ENCODE measurements at regions not wholly inside any gene's neighbourhood (a gene's known extent, or its start where the extent isn't known, plus 50 kb on each side); places are given as distances from the start of the nearest gene placed in this dataset.

DNA sequence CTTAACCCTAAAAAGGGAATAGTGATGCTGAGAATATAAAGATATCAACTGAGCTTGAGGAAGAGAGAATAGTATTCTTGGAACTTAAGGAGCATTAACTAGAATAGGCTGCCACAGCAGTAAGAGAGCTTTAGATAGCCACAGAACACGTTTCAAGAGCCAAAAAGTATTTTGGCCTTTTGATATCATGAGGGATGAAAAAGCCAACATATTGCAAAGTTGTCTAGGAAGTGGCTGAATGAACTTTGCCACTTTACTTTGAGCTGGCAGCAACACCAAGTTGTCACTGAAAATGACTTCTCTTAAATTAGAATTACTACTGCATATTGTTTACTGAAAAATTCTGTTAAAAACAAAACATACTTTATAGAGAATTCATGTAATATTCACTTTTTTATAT, 1476.2 kb downstream of the MRPL39 start:
- no peak for DNase-seq (ENCODE audit: low read depth in 2 of 2)

DNA sequence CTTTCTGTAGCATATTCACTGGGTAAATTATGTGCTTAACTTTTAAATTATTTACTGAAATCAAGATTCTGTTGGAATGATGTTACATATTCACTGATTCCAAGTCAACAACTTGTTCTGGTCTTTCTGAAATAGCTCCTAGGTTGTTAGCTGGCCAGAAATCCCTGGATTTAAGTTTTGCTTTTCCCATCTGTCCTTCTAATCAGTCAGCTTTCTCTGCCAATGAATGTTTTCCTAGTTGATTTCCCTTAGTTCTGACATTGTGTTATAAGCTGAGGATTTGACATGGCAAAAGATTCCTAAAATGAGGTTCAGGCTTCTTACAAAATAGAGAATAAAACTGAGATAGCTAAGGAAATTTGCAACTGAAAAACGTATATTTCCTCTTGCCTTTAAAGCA, 1479.6 kb downstream of the MRPL39 start:
- DNase-seq (ENCODE audit: low read depth in 2 of 2) = no peak

DNA sequence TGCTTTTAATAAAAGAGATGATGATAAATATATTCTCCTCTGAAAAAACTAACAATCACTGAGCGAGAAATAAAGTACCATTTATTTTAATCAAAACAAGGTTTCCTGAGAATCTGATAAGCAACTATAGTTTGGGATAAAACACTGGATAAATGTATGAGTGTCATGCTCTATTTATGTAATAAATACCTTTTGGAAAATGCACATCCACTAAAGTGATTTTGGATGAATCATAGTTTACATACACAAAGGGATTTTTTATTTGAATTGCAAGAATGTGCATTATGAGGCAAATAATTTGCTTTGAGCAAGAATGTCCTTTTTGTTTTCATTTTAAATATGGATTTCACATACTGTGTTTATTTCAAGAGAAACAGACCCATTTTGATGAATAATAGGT, 1483.5 kb downstream of the MRPL39 start:
- no peak for DNase-seq (ENCODE audit: low read depth in 2 of 2)

DNA sequence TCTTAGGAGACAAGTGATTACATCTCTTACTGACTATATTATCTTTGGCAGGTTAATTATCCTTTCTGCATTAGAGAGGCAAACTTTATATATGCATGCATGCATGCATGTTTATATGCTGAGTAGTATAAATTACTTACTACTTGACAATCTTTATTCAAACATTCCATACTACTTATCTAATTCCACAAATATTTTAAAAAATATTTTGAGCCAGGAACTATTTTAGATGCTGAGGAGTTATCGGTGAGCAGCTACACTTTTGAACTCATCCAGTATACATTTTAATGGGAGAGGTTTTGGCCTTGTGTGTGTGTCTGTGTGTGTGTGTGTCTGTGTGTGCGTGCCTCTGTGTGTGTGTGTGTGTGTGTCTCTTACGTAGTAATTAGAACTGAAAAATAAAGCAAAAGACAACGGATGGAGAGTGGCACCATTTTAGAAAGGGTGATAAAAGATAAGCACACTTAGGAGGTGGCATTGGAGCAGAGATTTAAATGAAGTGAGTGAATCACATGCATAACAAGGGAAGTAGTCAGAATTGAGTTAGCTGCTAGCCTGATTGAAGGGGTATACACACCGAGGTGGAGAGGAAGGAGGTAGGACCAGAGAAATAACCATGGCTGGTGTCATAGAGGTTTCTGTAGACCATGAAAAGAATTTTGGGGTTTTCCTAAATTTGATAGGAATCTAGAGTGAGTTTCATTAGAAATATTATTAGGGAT, 1488.4 kb downstream of the MRPL39 start:
- DNase-seq (ENCODE audit: low read depth in 2 of 2) = no peak

DNA sequence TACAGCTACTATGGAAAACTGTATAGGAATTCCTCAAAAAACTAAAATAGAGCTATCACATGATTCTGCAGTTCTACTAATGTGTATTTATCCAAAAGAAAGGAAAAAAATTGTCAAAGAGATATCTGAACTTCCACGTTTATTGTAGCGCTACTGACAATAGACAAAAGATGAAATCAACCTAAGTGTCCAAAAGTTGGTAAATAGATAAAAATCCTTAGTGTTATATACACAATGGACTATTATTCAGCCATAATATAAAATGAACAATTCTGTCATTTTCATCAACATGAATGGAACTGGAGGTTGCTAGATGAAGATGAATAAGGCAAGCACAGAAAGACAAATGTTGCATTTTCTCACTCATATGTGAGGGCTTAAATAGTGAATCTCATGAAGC, 1492.1 kb downstream of the MRPL39 start:
- no peak for DNase-seq (ENCODE audit: low read depth in 2 of 2)

DNA sequence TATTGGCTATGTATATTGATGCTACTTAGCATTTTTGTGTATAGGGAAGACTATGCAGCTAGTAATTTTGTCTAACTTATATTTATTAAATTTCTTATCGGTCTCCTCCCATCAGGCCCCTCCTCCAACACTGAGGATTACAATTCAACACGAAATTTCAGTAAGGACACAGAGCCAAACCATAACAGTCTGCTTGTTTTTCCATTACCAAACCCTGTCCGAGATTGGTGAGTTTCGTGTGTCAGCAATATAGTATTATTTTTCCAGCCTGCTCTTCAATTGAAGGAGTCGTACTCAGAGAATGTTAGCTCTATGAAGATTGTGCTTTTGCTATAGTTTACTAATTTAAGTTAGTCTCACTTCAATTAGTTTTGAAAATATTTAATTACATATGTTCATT, 1495.3 kb downstream of the MRPL39 start:
- no peak for DNase-seq (ENCODE audit: low read depth in 2 of 2)

DNA sequence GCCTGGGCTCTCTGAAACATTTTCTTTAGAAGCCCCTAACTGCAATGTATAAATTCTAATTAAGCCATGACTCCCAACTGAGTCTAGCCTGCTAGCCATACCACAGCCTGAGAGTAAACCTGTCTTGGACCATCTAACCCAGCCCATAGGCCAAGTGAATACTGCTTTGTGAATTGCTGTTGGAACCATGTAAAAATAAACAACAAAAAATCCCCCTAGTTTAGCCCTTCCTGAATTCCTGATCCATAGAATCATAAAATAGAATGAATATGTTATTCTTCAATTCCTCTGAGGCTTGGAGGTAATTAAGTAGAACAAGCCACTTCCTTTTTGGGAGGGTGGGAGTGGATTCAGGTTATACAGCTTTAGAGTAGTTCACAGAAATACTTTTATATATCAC, 1496.4 kb downstream of the MRPL39 start:
- DNase-seq (ENCODE audit: low read depth in 2 of 2) = no peak

DNA sequence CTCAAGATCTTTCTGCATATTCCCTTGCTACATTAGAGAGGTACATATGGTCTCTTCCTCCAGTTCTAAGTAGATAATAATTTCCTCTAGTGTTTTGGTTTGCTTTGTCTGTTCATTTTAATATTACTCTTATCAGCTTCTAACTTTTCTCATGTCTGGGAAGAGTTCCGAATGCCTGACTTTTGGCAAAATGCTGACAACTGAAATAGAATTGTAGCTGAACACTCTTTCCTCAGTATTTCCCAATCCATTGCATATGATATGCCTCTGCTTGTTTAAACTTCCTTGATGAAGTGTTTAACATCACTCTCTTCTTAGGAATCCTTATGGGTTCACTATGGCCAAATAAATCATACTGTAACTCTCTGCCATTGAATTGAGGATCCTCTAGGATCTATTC, 1510.1 kb downstream of the MRPL39 start:
- DNase-seq (ENCODE audit: low read depth in 2 of 2) = no peak

DNA sequence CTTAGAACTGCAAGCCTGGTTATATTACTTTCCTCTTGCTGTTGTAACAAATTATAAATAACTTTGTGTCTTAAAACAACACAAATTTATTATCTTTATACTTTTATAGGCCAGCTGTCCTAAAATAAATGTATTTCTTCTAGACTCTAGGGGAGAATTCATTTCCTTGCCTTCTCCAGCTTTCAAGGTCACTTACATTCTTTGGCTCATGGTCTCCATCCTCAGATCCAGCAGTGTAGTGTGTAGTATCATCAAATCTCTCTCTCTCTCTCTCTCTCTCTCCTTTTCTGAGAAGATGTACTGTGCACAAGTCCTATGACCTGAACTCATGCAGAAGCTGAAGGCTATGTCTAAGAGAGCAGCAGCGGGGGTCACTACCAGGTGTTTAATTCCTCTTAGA, 1510.6 kb downstream of the MRPL39 start:
- DNase-seq (ENCODE audit: low read depth in 2 of 2) = no peak

DNA sequence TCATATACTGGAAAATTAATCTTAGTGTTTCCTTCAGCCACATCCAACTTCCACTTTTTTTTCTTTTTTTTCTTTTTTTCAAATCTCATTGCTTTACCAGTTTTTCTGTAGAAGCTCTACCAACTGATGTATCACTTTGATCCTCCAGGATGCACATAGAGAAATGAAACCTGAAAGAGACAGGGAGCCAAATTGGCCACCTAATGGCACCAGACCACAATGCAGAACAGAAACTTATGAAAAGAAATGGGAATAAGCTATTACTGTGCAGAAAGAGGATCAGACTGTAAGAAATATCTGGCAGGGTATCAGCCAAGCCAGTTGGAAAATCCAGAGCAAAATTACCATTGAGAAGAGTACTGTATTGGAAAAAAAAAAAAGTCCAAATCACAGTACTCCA, 1514.2 kb downstream of the MRPL39 start:
- no peak for DNase-seq (ENCODE audit: low read depth in 2 of 2)

DNA sequence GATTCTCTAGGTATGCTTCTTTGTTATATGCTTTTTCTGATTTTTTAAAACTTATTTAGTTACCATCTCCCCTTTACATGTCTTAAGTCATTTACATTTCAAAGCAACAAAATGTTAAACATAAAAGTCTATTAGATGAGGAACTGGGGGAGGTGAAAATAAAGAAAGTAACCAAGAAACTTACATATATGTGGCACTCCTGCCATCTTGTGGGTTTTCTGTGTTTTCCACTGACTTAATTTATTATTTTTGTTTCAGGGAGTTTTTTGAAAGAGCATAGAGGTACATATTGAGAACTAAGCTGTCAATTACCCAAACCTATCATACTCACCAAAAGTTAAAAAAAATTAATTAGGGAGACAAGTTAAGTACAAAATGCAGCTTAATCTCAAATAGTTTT, 1531.1 kb downstream of the MRPL39 start:
- no peak for DNase-seq (ENCODE audit: low read depth in 2 of 2)

DNA sequence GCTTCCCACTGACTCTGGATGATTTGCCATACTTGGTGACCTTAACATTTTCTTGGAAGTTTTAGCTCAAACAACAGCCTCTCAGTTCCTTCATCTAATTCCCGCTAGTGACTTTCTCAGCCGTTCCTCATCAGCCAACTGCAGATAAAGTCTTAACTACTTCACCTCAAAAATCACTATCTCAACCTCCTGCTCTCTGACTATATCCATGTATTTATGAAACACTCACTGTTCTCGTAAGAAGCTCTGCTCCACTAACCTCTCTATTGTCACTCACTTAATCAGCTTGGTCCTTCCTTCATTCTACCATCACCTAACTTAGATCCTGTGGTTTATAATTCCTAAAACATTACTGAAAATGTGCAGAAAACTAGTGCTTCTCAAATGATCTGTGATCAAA, 1551.6 kb downstream of the MRPL39 start:
- DNase-seq (ENCODE audit: low read depth in 2 of 2) = no peak

DNA sequence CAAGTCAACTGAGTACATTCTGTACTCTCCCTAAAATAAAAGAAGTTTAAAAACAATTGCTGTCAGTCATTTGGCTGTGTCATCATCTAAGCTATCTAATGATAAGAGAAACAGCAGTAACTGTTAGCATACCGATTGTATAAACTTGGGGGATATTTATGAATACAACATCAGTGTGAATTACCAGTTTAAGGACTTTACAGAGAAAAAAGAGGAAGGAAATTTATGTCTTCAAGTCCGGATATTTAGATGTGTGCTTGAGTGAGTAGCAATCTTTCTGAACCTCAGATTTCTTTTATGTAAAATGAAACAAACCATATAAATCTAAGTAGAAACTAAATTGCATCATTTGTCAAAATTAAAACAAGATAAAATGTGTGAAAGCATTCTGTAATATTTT, 1557.0 kb downstream of the MRPL39 start:
- DNase-seq (ENCODE audit: low read depth in 2 of 2) = no peak

DNA sequence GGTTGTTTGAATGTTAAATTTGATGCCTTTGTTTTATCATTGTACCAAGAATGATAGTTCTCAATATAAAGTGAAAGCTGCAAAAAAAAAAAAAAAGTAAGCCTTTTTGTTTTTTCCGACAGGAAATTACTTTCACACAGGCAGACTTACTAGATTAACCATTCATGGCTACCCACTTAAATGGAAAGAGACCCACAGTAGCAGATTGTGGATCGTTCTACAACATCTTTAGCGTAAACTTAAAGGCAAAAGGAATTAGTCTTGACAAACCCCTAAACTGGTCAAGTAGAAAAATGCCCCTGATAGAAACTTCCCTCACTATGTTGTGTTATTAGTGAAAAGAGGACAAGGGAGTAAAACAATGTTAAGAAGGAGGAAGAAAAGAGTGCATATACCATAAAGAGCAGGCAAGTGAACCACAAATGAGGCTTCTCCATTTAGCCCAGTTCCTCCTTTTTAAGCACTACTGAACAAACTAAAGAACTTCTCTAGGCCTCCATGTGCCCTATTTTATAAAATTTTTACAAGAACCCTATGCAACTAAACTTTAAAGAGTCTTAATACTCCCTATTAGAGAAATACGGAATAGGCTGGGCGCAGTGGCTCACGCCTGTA, 1560.3 kb downstream of the MRPL39 start:
- no peak for DNase-seq (ENCODE audit: low read depth in 2 of 2)

DNA sequence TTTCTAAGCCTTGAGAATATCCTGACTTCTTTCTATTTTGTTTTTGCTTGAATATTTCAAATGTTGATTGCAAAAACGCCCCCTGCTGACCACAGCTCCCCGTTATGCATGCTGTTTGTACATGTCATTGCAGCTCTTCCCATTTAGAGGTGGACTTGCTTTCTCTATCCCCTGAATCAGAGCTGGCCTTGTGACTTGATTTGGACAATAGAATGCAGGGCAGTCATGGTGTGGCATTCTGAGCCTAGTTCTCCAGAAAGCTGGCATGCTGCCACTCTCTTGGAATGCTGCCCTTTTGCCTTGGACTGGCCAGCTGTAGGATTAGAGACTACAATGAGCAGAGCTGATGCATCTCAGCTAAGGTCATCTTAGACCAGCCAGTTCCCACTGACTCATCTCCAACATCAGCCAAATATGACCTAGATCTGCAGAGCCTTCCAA, 1561.5 kb downstream of the MRPL39 start:
- DNase-seq (ENCODE audit: low read depth in 2 of 2) = no peak

DNA sequence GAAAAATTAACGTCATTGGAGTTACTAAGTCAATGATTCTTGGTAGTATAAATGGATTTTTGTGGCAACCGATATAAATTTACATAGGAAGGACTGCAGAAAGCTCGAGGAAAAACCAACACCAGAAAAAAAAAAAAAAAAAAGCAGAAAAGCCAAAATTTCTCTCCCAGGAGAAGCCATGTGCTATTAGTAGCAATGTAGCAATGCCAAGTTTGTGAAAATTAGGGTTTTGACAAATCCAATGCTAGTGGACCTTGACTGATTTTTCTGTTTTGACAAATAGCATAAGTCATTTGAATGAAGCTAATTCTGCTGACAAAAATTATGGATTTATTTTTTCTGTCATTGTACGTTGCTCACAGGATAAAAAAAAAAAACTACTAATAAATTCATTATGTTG, 1561.9 kb downstream of the MRPL39 start:
- no peak for DNase-seq (ENCODE audit: low read depth in 2 of 2)

DNA sequence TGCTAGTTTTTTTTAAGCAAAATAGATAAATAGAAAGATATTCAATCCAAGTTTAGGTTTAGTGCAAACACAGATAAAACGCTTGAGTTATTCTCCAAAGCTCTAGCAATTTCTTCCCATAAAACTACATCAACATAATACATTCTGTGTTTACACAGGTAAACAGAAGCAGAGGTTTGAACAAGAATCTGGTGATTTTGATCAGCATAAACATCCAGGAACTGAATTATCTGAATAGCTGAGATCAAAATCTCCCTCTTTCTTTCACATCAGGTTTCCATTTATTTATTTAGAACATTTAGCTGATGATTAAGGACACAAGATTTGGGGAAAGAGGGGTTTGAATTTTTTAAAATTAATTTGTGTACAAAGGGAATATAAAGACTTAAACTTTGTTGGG, 1564.6 kb downstream of the MRPL39 start:
- DNase-seq (ENCODE audit: low read depth in 2 of 2) = no peak

DNA sequence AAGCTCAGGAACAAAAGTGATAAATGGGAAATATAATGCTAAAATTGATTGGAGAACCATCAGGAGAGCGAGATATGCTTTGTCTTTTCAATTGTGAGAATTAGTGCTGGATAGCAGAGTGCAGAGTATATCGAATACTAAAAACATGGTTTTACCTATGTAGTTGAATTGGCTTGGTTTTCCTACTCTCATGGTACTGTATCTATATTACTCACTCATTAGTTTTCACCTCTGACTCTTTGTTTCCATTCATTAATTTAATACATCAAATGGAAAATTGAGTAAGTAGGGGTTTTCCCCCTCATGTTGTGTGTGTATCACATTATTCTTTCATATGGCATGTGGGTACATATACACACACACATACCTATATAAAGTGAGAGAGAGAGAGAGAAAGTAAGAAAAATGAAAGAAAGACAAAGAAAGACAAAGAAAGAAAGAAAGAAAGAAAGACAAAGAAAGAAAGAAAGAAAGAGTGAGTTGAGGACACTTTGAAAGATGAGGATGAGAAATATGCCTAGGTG, 1574.5 kb downstream of the MRPL39 start:
- no peak for DNase-seq (ENCODE audit: low read depth in 2 of 2)

DNA sequence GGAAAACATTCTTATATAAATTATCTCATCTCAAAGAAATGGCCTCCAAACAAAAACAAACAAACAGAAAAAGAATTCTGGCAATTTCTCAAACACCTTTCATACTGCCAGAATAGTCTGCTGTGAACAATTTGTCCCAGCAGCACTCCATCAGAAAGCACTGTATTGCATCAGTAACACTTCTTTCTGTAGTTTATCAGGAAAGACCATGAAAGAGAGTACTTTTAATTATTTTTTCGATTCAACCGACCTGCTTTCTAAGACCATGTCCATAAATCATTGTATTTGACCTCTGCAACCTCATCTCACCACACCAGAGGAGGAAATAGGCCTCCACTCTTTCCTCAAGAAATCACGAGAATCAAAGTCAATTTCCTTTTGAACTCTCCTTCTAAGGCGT, 1579.9 kb downstream of the MRPL39 start:
- no peak for DNase-seq (ENCODE audit: low read depth in 2 of 2)

DNA sequence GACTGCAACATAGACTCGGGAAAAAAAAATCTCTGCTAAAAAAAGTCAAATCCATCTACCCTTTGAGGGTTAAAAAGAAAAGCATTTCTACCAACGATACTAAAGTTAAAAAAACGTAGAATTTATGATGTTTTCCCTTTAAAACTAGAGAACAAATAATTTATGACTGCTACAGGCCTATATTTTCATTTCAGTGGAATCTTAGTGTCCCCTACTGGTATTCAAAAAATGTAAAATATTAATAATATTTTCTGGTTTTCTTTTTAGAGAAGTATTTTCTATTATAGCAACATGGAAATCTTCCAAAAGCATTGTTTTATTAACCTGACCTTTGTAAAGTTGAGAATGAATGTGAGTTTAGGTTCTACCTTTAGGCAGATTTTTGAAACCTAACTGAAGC, 1582.2 kb downstream of the MRPL39 start:
- DNase-seq (ENCODE audit: low read depth in 2 of 2) = no peak

DNA sequence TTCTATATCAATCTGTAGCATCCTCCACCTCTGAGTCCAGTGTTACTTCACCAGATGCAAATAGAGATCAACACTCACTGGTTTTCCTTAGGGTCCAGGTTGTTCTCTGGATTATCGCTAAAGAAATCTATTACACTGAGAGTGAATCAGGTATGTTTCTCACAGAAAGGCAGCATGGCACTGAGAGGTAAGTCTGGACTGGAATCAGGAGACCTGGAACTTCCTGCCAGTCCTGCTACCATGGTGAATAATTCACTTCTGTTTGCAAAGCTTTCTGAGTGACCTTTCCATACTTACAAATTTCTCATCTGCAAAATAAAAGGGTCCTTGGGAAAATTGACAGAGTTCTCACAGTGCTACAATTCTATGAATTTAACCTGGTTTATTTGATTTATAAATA, 1583.3 kb downstream of the MRPL39 start:
- no peak for DNase-seq (ENCODE audit: low read depth in 2 of 2)

DNA sequence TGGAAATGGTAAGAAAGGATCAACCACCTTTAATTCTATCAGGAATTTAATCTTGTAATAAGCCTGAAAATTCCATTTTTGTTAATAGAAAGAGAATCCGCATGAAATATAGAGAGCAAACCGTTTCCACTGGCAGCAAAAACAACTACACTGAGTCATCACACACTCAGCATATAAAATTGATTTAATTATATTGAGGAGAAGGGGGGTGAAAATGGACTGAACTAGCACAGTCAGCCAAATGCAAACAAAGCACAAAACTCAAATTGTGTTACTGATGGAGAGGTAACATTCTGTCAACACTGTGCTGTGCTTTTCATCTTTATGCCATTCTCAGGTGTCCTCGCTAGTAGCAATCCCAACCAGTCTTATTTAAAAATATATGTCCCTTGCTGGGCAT, 1583.9 kb downstream of the MRPL39 start:
- DNase-seq (ENCODE audit: low read depth in 2 of 2) = no peak

DNA sequence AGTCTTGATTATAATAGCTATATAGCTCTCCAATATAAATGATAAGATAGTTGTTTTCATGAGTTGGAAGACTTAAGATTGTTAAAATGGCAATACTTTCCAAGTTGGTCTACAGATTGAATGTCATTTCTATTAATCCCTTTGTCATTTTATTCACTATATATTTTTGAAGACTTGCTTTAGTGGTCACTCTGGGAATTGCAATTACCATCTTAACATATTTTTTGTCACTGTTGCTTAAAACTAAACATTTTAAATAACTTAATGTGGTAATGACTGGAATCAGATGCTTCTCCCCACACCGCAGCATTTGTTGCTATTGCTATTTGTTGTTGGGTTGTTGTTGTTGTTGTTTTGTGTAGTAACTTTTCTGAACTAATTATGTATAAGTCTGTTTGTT, 1592.9 kb downstream of the MRPL39 start:
- DNase-seq (ENCODE audit: low read depth in 2 of 2) = no peak

DNA sequence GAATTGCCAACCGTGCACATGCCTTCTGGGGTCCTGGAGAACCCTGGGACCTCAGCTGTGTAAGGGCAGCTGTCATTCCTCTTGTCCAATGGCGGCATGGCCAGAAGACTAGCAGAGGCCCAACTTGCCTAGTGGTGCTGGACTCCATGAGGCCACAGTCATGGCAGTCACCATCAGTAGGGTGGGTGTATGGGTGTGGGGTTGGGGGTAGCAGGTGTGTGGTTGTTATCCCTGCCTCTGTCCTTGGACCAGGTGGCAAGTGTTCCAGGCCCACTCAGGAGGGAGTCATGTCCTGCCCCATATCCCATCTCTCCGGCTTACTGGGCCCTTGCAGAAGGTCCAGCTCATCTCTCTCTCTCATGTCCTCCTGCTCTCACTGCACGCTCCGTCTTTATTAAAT, 1596.2 kb downstream of the MRPL39 start:
- no peak for DNase-seq (ENCODE audit: low read depth in 2 of 2)

All from stimulated activated CD4-positive, alpha-beta T cell treated with anti-CD3 and anti-CD28 coated beads, Interleukin-1b, Interleukin-23, amount 100 ng/mL, for 1 hour (primary cell).